ENCODE measurements at regions not wholly inside any gene's neighbourhood (a gene's known extent, or its start where the extent isn't known, plus 50 kb on each side); places are given as distances from the start of the nearest gene placed in this dataset.

- TF ChIP-seq CTCF (IDR thresholded peaks at IDR 0.05) (no peak), POLR2A (IDR thresholded peaks at IDR 0.05) (no peak)
Measured at GRCh38 chr10:44786286-44786850, 124.8 kb upstream of the TMEM72 start.

All from vagina (tissue), 2 donors.